H1 (cell line): ENCODE measurements at regions not wholly inside any gene's neighbourhood (a gene's known extent, or its start where the extent isn't known, plus 50 kb on each side); places are given as distances from the start of the nearest gene placed in this dataset.

ENCODE experiments used
- CTBP2 ChIP-seq: IDR thresholded peaks from 2 replicates; pipeline ENCODE4 v1.7.0; 2011; ENCODE audit warnings: borderline replicate concordance, mild to moderate bottlenecking, moderate library complexity, mixed read lengths, low read length; ENCODE audit not compliant: insufficient read depth, insufficient read length
- POU5F1 ChIP-seq: IDR thresholded peaks from 2 replicates; pipeline ENCODE4 v1.6.1; 2011; ENCODE audit warnings: low read depth, mild to moderate bottlenecking, low read length, moderate library complexity
- RNF2 ChIP-seq: fragments of 200-900, 300-1000 bp; sonication (generic); IDR thresholded peaks from 2 replicates; pipeline ENCODE4 v1.7.1; 2016; ENCODE audit warnings: borderline replicate concordance, low read depth, mild to moderate bottlenecking, antibody characterized with exemption, low read length; ENCODE audit not compliant: poor library complexity, severe bottlenecking; ENCODE audit errors: missing control alignments
- SP4 ChIP-seq: IDR thresholded peaks from 2 replicates; pipeline ENCODE4 v1.6.1; 2012; ENCODE audit warnings: low read length, inconsistent platforms
- TAF1 ChIP-seq: IDR thresholded peaks from 2 replicates; pipeline ENCODE4 v1.6.1; 2011; ENCODE audit warnings: mild to moderate bottlenecking, low read depth, low read length
- TBP ChIP-seq: IDR thresholded peaks from 2 replicates; pipeline ENCODE4 v1.6.1; 2011; ENCODE audit warnings: low read depth, low read length, improper control_type of control experiment
- YY1 ChIP-seq: IDR thresholded peaks from 2 replicates; pipeline ENCODE4 v1.6.1; 2011; ENCODE audit warnings: low read depth, mild to moderate bottlenecking, low read length
- TF ChIP-seq, protein P1 (sequence below): IDR thresholded peaks from 2 replicates; pipeline ENCODE4 v1.6.1; 2012; ENCODE audit warnings: low read length, inconsistent platforms

DNA sequence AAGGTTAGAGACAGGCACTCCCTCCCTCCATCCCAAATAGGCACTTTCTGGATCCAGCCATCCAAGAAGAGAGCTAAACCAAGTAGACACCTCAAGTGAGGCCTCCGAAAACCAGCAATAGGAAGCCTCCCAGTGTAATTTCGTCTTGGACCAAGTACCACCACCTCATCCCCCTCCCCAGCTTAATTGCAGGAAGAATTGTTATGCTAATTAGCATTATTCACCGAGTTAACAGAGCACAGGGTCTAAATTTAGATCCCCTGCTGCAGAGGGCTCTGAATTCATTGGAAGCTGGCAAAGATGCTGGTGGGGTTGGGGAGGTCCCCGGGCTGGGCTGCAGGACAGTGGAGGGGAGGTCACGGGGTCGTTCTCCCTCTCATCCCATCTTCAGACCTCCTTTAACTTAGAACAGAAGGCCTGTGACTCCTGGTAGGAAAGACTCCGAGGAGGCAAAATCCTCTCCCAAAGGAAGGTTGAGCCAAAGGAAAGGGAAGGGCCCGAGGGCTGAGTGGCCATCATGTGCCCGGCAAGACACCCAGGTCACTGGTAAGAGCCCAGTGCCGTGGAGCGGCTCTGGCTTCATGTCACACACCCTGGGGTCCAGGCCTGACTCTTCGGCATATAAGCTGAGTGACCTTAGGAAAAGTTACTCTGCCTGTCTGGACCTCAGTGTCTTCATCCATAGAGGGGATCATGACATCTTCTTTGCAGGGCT is 209.2 kb upstream of the GRIK3 start (continued):
- TF ChIP-seq, protein P1, sequence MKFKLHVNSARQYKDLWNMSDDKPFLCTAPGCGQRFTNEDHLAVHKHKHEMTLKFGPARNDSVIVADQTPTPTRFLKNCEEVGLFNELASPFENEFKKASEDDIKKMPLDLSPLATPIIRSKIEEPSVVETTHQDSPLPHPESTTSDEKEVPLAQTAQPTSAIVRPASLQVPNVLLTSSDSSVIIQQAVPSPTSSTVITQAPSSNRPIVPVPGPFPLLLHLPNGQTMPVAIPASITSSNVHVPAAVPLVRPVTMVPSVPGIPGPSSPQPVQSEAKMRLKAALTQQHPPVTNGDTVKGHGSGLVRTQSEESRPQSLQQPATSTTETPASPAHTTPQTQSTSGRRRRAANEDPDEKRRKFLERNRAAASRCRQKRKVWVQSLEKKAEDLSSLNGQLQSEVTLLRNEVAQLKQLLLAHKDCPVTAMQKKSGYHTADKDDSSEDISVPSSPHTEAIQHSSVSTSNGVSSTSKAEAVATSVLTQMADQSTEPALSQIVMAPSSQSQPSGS, result no peak
- TF ChIP-seq YY1 (no peak), TAF1 (no peak), RNF2 (no peak), POU5F1 (no peak), CTBP2 (no peak), TBP (no peak), SP4 (no peak)
